AG04450 (cell line): ENCODE measurements at regions not wholly inside any gene's neighbourhood (a gene's known extent, or its start where the extent isn't known, plus 50 kb on each side); places are given as distances from the start of the nearest gene placed in this dataset.

Source experiments
- CTCF ChIA-PET: fragments of 300-600, 350-600 bp; formaldehyde crosslinking; extraction: SDS; loops from one replicate; lab custom pipeline; 2022; ENCODE audit warnings: antibody characterized with exemption, inconsistent platforms; lab: Charles Lee
- POLR2A ChIA-PET: fragments of 350-600 bp; formaldehyde crosslinking; extraction: SDS; loops from one replicate; lab custom pipeline; 2021; ENCODE audit warnings: antibody characterized with exemption, inconsistent platforms; lab: Yijun Ruan, JAX
- DNase-seq: peaks from one replicate; pipeline ENCODE4 v3.0.0-alpha.2; 2011; ENCODE audit warnings: low read depth, low spot score
- H3K27ac ChIP-seq: one replicate; pipeline ENCODE4 v1.5.1; 2012; ENCODE audit warnings: low read depth, low read length, control low read depth
- H3K27me3 ChIP-seq: one replicate; pipeline ENCODE4 v1.6.0; 2012; ENCODE audit warnings: low read length; ENCODE audit not compliant: control insufficient read depth, insufficient read depth
- H3K4me3 ChIP-seq: 2 replicates; pipeline ENCODE4 v1.5.1; 2011; ENCODE audit warnings: mild to moderate bottlenecking, low read depth, low read length, control low read depth
- H3K9me3 ChIP-seq: 2 replicates; pipeline ENCODE4 v1.5.1; 2012; ENCODE audit warnings: low read length; ENCODE audit not compliant: control insufficient read depth, insufficient read depth
- CTCF ChIP-seq: IDR thresholded peaks from 2 replicates; pipeline ENCODE4 v1.5.1; 2011; ENCODE audit warnings: low read depth, low read length, control low read depth, inconsistent platforms

DNA sequence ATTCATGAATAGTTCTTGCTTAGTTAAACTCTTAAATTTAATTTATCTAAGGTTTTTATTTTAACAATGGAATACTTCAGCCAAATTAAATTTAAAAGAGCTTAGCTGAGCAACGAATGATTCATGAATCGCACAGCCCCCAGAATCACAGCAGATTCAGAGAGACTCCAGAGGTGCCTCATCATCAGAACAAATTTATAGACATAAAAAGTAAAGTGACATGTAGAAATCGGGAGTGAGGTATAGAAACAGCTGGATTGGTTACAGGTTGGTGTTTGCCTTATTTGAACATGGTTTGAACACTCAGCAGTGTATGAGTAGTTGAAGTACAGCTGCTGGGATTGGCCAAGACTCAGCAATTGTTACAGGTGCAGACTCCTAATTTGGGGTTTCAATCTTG, 132.7 kb upstream of the MAP3K4 start:
- no peak for DNase-seq
- no peak overlapping the region for H3K27ac ChIP-seq
- CTCF ChIA-PET = no interaction called here
- no peak overlapping the region for H3K4me3 ChIP-seq
- POLR2A ChIA-PET = no interaction called here
- TF ChIP-seq CTCF = no peak
- peaks cover 12% of the 10 kb centered on the region for H3K9me3 ChIP-seq
- no peaks in the 10 kb centered on the region for H3K27me3 ChIP-seq

GRCh38 chr6:160859822-160860221, 131.7 kb upstream of the MAP3K4 start:
- DNase-seq = no peak
- ChIA-PET CTCF (interaction anchor here (0.5 to 1.1 kb wide), 2 partner anchors 13 to 511 kb away, joined by 4 to 5 read pairs; no protein-coding TSS in a partner anchor), POLR2A (no interaction called here)
- H3K9me3 ChIP-seq = peaks cover 16% of the 10 kb centered on the region
- TF ChIP-seq CTCF = no peak
- H3K27ac ChIP-seq = no peak overlapping the region
- no peaks in the 10 kb centered on the region for H3K27me3 ChIP-seq
- H3K4me3 ChIP-seq = no peak overlapping the region

GRCh38 chr6:160861824-160862223, 129.7 kb upstream of the MAP3K4 start:
- no peak for DNase-seq
- CTCF ChIA-PET = no interaction called here
- Histone ChIP-seq H3K4me3 (no peak overlapping the region), H3K9me3 (peaks cover 16% of the 10 kb centered on the region), H3K27ac (no peak overlapping the region), H3K27me3 (no peaks in the 10 kb centered on the region)
- TF ChIP-seq CTCF = no peak
- POLR2A ChIA-PET = no interaction called here

DNA sequence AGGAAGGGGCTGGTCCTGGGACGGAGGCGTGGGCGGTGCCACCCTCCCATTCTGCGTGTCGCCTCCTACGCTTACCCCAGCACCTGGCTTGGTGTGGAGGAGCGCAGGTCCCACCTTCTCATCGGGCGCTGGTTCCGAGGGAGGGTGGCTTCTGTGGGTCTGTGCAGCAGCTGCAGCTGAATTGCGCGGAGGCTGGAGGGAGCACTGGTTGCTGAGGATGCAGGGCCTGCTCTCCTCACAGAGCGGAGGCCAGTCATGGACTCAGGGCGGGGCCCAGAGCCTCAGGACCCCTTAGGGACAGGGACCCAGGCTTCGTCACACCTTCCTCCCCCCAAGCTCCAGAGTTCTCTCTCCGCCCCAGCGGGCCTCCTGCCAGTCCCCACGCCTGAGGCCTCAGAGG, 127.8 kb upstream of the MAP3K4 start:
- TF ChIP-seq CTCF = no peak
- ChIA-PET POLR2A (no interaction called here), CTCF (no interaction called here)
- Histone ChIP-seq H3K27ac (no peak overlapping the region), H3K27me3 (no peaks in the 10 kb centered on the region), H3K9me3 (peaks cover 16% of the 10 kb centered on the region), H3K4me3 (no peak overlapping the region)
- no peak for DNase-seq

DNA sequence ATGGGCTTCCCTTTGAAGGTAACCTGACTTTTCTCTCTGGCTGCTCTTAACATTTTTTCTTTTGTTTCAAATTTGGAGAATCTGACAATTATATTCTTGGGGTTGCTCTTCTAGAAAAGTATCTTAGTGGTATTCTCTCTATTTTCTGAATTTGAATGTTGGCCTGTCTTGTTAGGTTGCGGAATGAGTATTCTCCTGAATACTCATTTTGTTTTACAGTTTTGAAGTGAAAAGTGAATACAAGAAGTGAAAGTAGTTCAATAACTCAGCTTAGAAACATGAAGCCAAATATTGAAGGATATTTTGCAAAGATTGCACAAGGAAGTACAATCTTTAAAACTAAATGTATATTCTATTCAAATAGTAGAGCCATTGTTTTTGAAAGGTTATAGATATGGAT, 120.2 kb upstream of the MAP3K4 start:
- H3K9me3 ChIP-seq = no peaks in the 10 kb centered on the region
- ChIA-PET CTCF (no interaction called here), POLR2A (no interaction called here)
- DNase-seq = no peak
- no peaks in the 10 kb centered on the region for H3K27me3 ChIP-seq
- H3K27ac ChIP-seq = no peak overlapping the region
- no peak for TF ChIP-seq CTCF
- H3K4me3 ChIP-seq = no peak overlapping the region
